HFF-Myc (cell line): ENCODE measurements at regions not wholly inside any gene's neighbourhood (a gene's known extent, or its start where the extent isn't known, plus 50 kb on each side); places are given as distances from the start of the nearest gene placed in this dataset.

Experiments used
- DNase-seq: peaks from one replicate; pipeline ENCODE4 v3.0.0-alpha.2; 2011; ENCODE audit warnings: low read depth; ENCODE audit errors: extremely low read depth
- H3K4me3 ChIP-seq: replicated peaks from 2 replicates; pipeline ENCODE4 v1.5.1; 2011; ENCODE audit warnings: low read depth, mild to moderate bottlenecking, control low read depth, low read length
- TF ChIP-seq, protein P1 (sequence below): IDR thresholded peaks from 2 replicates; pipeline ENCODE4 v1.5.1; 2012; ENCODE audit warnings: mild to moderate bottlenecking, low read depth, low read length, control low read depth; ENCODE audit errors: missing control alignments

DNA sequence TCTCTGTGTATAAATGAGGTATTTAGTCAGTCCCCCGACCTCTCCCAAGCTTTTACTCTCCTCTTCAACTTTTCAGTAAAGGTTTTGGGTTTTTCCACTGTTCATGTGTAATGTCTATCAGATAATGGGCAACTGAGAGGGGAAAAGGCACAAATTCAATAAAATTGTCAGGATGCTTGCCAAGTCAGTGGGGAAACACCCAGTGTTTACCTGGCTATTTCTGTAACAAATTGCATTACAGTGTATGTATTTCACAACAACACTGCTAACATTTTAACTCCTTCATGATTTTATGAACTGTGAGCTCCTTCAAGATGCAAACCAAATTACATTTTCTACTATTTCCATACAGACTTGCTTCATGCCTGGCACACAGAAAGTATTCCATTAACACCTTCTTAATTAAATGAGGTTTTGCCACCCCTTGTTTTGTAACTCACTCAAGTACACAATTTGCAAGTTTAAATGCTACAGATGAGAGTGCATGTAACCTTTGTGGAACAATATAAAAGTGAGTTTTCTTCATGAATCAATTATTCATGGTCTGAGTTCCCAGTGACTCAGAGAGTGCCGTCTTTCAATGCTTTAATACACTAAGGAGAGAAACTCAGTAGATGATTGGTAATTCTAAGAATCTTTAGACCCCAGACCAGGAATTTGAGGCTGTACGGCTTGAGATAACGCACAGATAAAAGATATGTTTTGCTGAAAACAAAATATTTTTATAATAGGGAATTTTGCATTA is 149.8 kb upstream of the TLL1 start:
- TF ChIP-seq, protein P1, sequence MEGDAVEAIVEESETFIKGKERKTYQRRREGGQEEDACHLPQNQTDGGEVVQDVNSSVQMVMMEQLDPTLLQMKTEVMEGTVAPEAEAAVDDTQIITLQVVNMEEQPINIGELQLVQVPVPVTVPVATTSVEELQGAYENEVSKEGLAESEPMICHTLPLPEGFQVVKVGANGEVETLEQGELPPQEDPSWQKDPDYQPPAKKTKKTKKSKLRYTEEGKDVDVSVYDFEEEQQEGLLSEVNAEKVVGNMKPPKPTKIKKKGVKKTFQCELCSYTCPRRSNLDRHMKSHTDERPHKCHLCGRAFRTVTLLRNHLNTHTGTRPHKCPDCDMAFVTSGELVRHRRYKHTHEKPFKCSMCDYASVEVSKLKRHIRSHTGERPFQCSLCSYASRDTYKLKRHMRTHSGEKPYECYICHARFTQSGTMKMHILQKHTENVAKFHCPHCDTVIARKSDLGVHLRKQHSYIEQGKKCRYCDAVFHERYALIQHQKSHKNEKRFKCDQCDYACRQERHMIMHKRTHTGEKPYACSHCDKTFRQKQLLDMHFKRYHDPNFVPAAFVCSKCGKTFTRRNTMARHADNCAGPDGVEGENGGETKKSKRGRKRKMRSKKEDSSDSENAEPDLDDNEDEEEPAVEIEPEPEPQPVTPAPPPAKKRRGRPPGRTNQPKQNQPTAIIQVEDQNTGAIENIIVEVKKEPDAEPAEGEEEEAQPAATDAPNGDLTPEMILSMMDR: no peak
- DNase-seq: no peak
- no peak overlapping the region for H3K4me3 ChIP-seq

DNA sequence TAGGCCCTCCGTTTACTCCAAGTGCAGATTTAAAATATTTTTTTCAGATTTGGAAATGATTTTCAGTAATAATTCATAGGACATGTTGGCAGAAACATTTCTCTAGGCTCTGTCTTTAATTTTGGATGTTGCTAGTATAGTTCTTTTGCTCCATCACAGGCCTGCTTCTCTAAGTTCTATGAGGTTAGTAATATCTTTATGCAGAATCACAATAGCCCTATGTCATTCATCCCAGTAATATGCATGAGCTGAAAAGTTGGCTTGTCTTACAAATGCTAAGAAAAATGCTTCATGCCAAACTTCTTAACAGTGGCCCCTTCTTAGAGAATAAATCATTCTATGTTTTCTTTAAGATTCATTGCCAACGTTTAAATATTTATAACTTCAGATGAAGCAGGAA is 148.3 kb upstream of the TLL1 start:
- DNase-seq: no peak
- H3K4me3 ChIP-seq: no peak overlapping the region
- TF ChIP-seq, protein P1: no peak

DNA sequence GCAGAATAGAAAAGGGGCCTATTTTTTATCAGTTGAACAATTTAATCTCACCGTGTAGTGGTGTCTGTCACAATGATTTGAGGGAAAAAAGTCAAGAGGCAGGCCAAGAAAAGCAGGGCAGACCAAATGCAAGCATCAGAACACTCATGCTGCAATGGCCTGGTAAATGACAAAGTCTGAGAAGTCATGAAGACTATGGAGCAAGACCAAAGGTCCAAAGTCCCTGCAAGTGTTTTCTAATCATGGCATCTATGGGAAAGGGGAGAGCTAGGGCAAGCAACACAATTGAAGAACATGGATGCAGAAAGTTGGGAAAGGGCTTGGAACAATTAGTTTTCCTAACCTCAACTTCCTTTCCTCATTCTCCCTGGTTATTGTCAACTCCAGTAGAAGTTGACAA is 147.7 kb upstream of the TLL1 start:
- DNase-seq: no peak

DNA sequence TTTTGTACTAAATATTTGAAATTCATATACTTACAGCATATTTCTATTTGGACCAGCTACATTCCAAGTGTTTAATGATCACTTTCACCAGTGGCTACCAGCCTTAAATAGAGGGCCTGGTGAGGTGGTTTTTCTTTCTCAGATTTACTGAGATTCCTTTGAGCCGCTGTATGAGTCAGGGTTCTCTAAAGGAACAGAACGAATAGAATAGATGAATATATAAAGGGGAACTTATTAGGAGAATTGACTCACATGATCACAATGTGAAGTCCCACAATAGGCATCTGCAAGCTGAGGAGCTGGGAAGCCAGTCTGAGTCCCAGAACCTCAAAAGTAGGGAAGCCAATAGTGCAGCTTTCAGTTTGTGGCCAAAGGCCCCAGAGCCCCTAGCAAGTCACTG is 146.2 kb upstream of the TLL1 start:
- TF ChIP-seq, protein P1: no peak
- H3K4me3 ChIP-seq: no peak overlapping the region
- no peak for DNase-seq

More for the DNA sequence above, 147.7 kb upstream of the TLL1 start:
- H3K4me3 ChIP-seq: no peak overlapping the region
- TF ChIP-seq, protein P1: no peak

DNA sequence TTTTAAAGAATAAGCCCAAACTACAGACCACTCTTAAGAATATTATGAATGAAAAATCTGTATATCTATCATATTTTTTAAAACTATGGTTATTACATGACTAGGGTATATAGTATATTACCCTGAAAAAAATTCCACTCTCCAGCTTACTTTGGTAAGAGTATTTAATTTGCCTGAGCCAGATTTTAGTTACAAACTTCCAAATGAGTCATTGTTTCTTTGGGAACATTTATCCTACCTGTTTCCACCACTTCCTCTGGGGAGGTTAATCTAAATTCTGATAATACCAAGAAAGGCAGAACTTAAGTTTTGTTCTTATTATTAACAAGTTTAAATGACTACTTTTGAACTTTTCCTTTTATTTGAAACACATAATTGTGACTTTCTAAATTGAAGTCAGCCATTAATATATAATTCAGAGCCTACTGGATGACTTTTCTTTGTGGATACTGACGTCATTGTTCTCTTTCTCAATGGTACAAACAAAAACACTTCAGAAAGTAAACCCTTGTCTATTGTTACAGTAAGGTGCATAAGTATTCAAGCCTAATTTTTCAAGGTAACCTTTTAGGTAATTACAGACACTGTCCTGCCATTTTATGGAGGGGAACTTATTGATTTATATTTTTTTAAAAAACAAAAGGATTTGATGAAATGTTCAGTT is 135.6 kb upstream of the TLL1 start:
- no peak for DNase-seq
- TF ChIP-seq, protein P1: no peak
- H3K4me3 ChIP-seq: no peak overlapping the region

DNA sequence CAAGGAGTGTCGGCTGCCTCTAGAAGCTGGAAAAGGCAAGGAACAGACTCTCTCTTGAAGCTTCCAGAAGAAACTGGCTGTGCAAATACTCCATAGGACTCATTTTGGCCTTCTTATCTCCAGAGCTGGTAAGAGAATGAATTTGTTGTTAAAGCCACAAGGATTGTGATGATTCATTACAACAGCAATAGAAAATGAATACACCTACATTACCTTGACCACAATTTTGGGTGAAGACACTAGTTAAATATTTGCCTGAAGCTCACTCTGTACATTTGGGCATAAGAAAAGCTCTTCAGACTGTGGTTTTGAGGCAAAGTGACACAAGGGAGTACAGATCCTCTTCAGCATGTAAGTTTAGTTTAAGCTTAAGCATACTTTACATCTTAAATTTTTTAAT is 134.5 kb upstream of the TLL1 start:
- TF ChIP-seq, protein P1: no peak
- H3K4me3 ChIP-seq: no peak overlapping the region
- DNase-seq: no peak
